Naive thymus-derived CD4-positive, alpha-beta T cell (primary cell): ENCODE measurements at regions not wholly inside any gene's neighbourhood (a gene's known extent, or its start where the extent isn't known, plus 50 kb on each side); places are given as distances from the start of the nearest gene placed in this dataset.
"Not testable (repeated sequence)": the region's sequence is repeated elsewhere in the genome, so short reads cannot be mapped to it uniquely, and the experiment has no call there.

Experiments
- ATAC-seq: fragments of 150-1000 bp; cut with Tn5 transposase; 2 replicates; pipeline ENCODE4 v1.10.0; 2021; ENCODE audit warnings: mild to moderate bottlenecking, moderate library complexity
- CTCF ChIA-PET: fragments of 350-600 bp; sonication (Branson Sonifier 250); formaldehyde crosslinking; loops from one replicate; lab custom pipeline; 2021; ENCODE audit warnings: antibody characterized with exemption; lab: Charles Lee
- POLR2A ChIA-PET: fragments of 350-600 bp; sonication (Branson Sonifier 250); formaldehyde crosslinking; loops from one replicate; lab custom pipeline; 2021; ENCODE audit warnings: antibody characterized with exemption, inconsistent platforms; lab: Charles Lee
- DNase-seq, 9 donors: peaks; one replicate each; pipeline versions ENCODE4 v3.0.0 to v3.0.0-alpha.2; 2020 to 2022; ENCODE audit warnings: mixed read lengths in 1 of 9
- H3K27ac ChIP-seq: one replicate; pipeline ENCODE4 v1.7.0; 2013; ENCODE audit warnings: mild to moderate bottlenecking, low read depth, low read length, moderate library complexity
- H3K27me3 ChIP-seq, 2 donors: one replicate each; pipeline ENCODE4 v1.7.0; 2013; ENCODE audit warnings: low read length in 2 of 2, mild to moderate bottlenecking in 2 of 2, moderate library complexity in 2 of 2; ENCODE audit not compliant: control insufficient read depth in 2 of 2, insufficient read depth in 2 of 2
- H3K36me3 ChIP-seq, 3 experiments: 1 replicate in 2 of 3; 2 replicates in 1 of 3; pipeline ENCODE4 v1.7.0; 2013; ENCODE audit warnings: low read length in 3 of 3, mild to moderate bottlenecking in 3 of 3, moderate library complexity in 1 of 3; ENCODE audit not compliant: insufficient read depth in 3 of 3, control insufficient read depth in 2 of 3
- H3K4me1 ChIP-seq, 2 donors: one replicate each; pipeline ENCODE4 v1.7.0; 2013; ENCODE audit warnings: low read length in 2 of 2, mild to moderate bottlenecking in 2 of 2, moderate library complexity in 1 of 2; ENCODE audit not compliant: control insufficient read depth in 2 of 2, insufficient read depth in 2 of 2
- H3K4me3 ChIP-seq: 2 replicates; pipeline ENCODE4 v1.7.0; 2013; ENCODE audit warnings: mild to moderate bottlenecking, low read length
- H3K9me3 ChIP-seq, 3 experiments: 1 replicate in 2 of 3; 2 replicates in 1 of 3; pipeline ENCODE4 v1.7.0; 2013; ENCODE audit warnings: low read length in 3 of 3; ENCODE audit not compliant: control insufficient read depth in 2 of 3
- H3K27ac Mint-ChIP-seq, 9 donors: one replicate each; pipeline ENCODE4 v1.8.0; 2020 to 2022; ENCODE audit warnings: mixed read lengths in 9 of 9, mild to moderate bottlenecking in 8 of 9, moderate library complexity in 5 of 9, inconsistent platforms in 2 of 9
- H3K27me3 Mint-ChIP-seq, 5 donors: one replicate each; pipeline ENCODE4 v1.8.0; 2021 to 2022; ENCODE audit warnings: mixed read lengths in 5 of 5, mild to moderate bottlenecking in 1 of 5
- H3K36me3 Mint-ChIP-seq, 5 donors: one replicate each; pipeline ENCODE4 v1.8.0; 2020 to 2022; ENCODE audit warnings: mixed read lengths in 5 of 5, mild to moderate bottlenecking in 3 of 5, inconsistent platforms in 1 of 5
- H3K4me1 Mint-ChIP-seq, 7 donors: one replicate each; pipeline ENCODE4 v1.8.0; 2020 to 2022; ENCODE audit warnings: mixed read lengths in 7 of 7, mild to moderate bottlenecking in 3 of 7, inconsistent platforms in 1 of 7
- H3K4me3 Mint-ChIP-seq, 10 donors: one replicate each; pipeline ENCODE4 v1.8.0; 2020 to 2022; ENCODE audit warnings: mild to moderate bottlenecking in 10 of 10, mixed read lengths in 10 of 10, moderate library complexity in 6 of 10, inconsistent platforms in 2 of 10
- H3K9me3 Mint-ChIP-seq, 11 donors: one replicate each; pipeline ENCODE4 v1.8.0; 2020 to 2022; ENCODE audit warnings: mixed read lengths in 11 of 11, mild to moderate bottlenecking in 4 of 11, inconsistent platforms in 1 of 11, moderate library complexity in 1 of 11
- intact Hi-C, 2 donors: fragments of 100-400 bp; cut with micrococcal nuclease; formaldehyde crosslinking; loops; one replicate each; pipeline ENCODE4 v1.15.1; 2023

DNA sequence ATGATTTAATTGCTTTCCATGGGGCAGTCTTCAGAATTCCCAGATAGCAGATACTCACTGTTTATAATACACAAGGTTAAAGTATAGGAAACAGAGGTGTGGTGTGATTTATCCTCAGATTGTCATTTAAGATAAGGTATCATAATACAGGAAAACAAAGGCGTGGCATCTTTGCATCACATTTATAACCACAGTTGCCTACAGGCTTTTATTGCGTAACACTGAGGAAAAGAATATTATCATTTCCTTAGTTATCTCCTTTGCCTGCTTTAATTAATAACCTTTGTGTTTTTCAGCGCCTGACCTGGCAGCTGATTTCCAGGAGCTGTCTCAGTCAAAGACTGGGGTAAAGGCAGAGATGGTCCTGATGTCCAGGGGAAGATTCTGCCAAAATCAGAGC lies 68.8 kb downstream of the SSX7 start:
- no peaks in the 10 kb centered on the region for H3K4me1 Mint-ChIP-seq
- H3K27ac Mint-ChIP-seq, result no peak overlapping the region
- ChIA-PET CTCF (interaction anchor here (0.6 kb wide), 1 partner anchor 1664 kb away, joined by 3 read pairs; no protein-coding TSS in a partner anchor), POLR2A (no interaction called here)
- H3K36me3 Mint-ChIP-seq, result no peaks in the 10 kb centered on the region
- Histone ChIP-seq H3K36me3 (no peaks in the 10 kb centered on the region), H3K27me3 (no peaks in the 10 kb centered on the region), H3K9me3 (no peaks in the 10 kb centered on the region), H3K27ac (no peak overlapping the region), H3K4me3 (no peak overlapping the region), H3K4me1 (no peaks in the 10 kb centered on the region)
- DNase-seq (no peak), ATAC-seq (no peak)
- H3K9me3 Mint-ChIP-seq, result no peaks in the 10 kb centered on the region
- H3K4me3 Mint-ChIP-seq, result no peak overlapping the region
- intact Hi-C loops, result no loop called here
- H3K27me3 Mint-ChIP-seq, result peaks cover 0 to 7% (median 5%) of the 10 kb centered on the region in 5 donors

GRCh38 chrX:52577464-52578173 lies 60.8 kb upstream of the XAGE1B start:
- peaks cover 0 to 5% (median 0%) of the 10 kb centered on the region in 7 donors for H3K4me1 Mint-ChIP-seq
- ChIA-PET POLR2A (no interaction called here), CTCF (no interaction called here)
- no peaks in the 10 kb centered on the region for H3K36me3 ChIP-seq
- H3K27me3 Mint-ChIP-seq, result peaks cover 0 to 3% (median 0%) of the 10 kb centered on the region in 5 donors
- no peaks in the 10 kb centered on the region for H3K36me3 Mint-ChIP-seq
- no peak for ATAC-seq
- intact Hi-C loops, result no loop called here
- no peak for DNase-seq
- H3K4me3 ChIP-seq, result no peak overlapping the region
- H3K9me3 Mint-ChIP-seq, result no peaks in the 10 kb centered on the region
- H3K4me1 ChIP-seq, result no peaks in the 10 kb centered on the region
- no peak overlapping the region for H3K27ac Mint-ChIP-seq
- no peak overlapping the region for H3K4me3 Mint-ChIP-seq
- no peaks in the 10 kb centered on the region for H3K9me3 ChIP-seq
- no peak overlapping the region for H3K27ac ChIP-seq
- no peaks in the 10 kb centered on the region for H3K27me3 ChIP-seq

DNA sequence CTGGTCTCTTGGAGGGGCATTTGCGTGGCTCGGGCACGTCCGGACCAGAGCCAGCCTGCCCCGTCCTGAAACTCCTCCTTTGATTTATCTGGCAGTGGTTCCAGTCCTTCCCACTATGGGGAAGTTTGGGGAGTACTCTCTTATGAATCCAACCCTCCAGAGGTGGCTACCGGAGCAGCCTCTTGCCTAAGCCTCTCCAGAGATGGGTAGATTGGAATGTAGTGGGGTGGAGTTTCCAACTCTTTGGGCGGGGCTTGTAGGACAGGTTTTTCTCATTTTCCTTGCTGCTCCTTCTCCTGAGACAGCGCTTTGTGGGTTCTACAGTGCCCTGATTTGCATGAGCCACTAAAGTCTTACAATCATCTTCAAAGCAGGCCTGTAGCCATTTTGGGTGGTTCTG lies 60.1 kb upstream of the XAGE1B start:
- H3K4me1 Mint-ChIP-seq, result peaks cover 0 to 5% (median 0%) of the 10 kb centered on the region in 7 donors

DNA sequence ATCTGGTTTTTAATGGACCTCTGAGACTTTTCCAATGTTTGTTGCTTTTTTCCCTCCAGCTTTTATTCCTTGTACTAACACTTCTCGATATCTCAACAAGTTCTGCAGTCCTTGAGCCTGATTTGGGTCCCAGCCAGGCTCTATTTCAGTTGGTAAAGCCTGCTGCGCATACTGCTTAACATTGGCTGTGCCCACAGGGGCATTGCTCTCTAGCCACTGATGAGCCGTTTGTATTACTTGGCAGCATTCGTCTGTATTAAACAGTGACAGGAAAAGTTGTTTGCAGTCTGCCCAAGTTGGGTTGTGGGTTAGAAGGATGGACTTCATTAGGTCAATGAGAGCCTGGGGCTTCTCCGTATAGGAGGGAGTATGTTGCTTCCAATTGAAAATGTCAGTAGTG lies 59.6 kb upstream of the XAGE1B start:
- Histone ChIP-seq H3K4me1 (no peaks in the 10 kb centered on the region), H3K36me3 (no peaks in the 10 kb centered on the region), H3K4me3 (no peak overlapping the region), H3K9me3 (no peaks in the 10 kb centered on the region), H3K27me3 (no peaks in the 10 kb centered on the region), H3K27ac (no peak overlapping the region)
- Mint-ChIP-seq H3K4me3 (no peak overlapping the region), H3K4me1 (peaks cover 0 to 5% (median 0%) of the 10 kb centered on the region in 7 donors), H3K36me3 (no peaks in the 10 kb centered on the region), H3K9me3 (no peaks in the 10 kb centered on the region), H3K27ac (no peak overlapping the region), H3K27me3 (no peaks in the 10 kb centered on the region)
- ChIA-PET CTCF (no interaction called here), POLR2A (no interaction called here)
- no peak for ATAC-seq
- DNase-seq, result no peak
- intact Hi-C loops, result no loop called here

More for the DNA sequence above, 60.1 kb upstream of the XAGE1B start:
- Mint-ChIP-seq H3K27me3 (no peaks in the 10 kb centered on the region), H3K36me3 (no peaks in the 10 kb centered on the region), H3K27ac (no peak overlapping the region), H3K9me3 (no peaks in the 10 kb centered on the region), H3K4me3 (no peak overlapping the region)
- intact Hi-C loops, result no loop called here
- POLR2A ChIA-PET, result no interaction called here
- no peak overlapping the region for H3K4me3 ChIP-seq
- H3K9me3 ChIP-seq, result no peaks in the 10 kb centered on the region
- no peaks in the 10 kb centered on the region for H3K36me3 ChIP-seq
- H3K4me1 ChIP-seq, result no peaks in the 10 kb centered on the region
- H3K27me3 ChIP-seq, result no peaks in the 10 kb centered on the region
- ATAC-seq, result no peak
- no peak for DNase-seq
- no peak overlapping the region for H3K27ac ChIP-seq
- CTCF ChIA-PET, result no interaction called here

GRCh38 chrX:52574416-52575275 lies 57.8 kb upstream of the XAGE1B start:
- H3K9me3 ChIP-seq, result no peaks in the 10 kb centered on the region
- H3K4me3 ChIP-seq, result no peak overlapping the region
- H3K27ac ChIP-seq, result no peak overlapping the region
- CTCF ChIA-PET, result interaction anchor here (1.1 kb wide), 1 partner anchor 415 kb away, joined by 4 read pairs; no protein-coding TSS in a partner anchor
- H3K4me1 ChIP-seq, result no peaks in the 10 kb centered on the region
- peaks cover 0 to 5% (median 0%) of the 10 kb centered on the region in 7 donors for H3K4me1 Mint-ChIP-seq
- no peaks in the 10 kb centered on the region for H3K36me3 ChIP-seq
- no peaks in the 10 kb centered on the region for H3K36me3 Mint-ChIP-seq
- H3K27ac Mint-ChIP-seq, result no peak overlapping the region
- peak; percentile 57 for ATAC-seq
- intact Hi-C loops, result loop anchor here in 1 of 2 donors (1.0 kb wide), 2 partner anchors 421 to 519 kb away; no protein-coding TSS in a partner anchor
- no peaks in the 10 kb centered on the region for H3K9me3 Mint-ChIP-seq
- POLR2A ChIA-PET, result no interaction called here
- no peak overlapping the region for H3K4me3 Mint-ChIP-seq
- H3K27me3 Mint-ChIP-seq, result no peaks in the 10 kb centered on the region
- no peaks in the 10 kb centered on the region for H3K27me3 ChIP-seq
- peak in 6 of 9 donors; percentile 5 to 40 (median 30) for DNase-seq

GRCh38 chrX:52568146-52568545 lies 51.3 kb upstream of the XAGE1B start:
- H3K27me3 ChIP-seq, CTCF ChIA-PET, H3K4me3 ChIP-seq, H3K27ac Mint-ChIP-seq, DNase-seq, H3K4me1 ChIP-seq, H3K36me3 ChIP-seq, intact Hi-C loops, H3K27me3 Mint-ChIP-seq, H3K36me3 Mint-ChIP-seq, POLR2A ChIA-PET, H3K27ac ChIP-seq, ATAC-seq, H3K9me3 ChIP-seq, H3K9me3 Mint-ChIP-seq, H3K4me3 Mint-ChIP-seq, H3K4me1 Mint-ChIP-seq: not testable (repeated sequence)
